OCI-LY1 (cell line): ENCODE measurements at regions not wholly inside any gene's neighbourhood (a gene's known extent, or its start where the extent isn't known, plus 50 kb on each side); places are given as distances from the start of the nearest gene placed in this dataset.

ENCODE experiments used
- EZH2 ChIP-seq: fragments of 200-600 bp; sonication (generic), shearing (Covaris generic); IDR thresholded peaks from 2 replicates; pipeline ENCODE4 v1.8.0; 2017; ENCODE audit warnings: borderline replicate concordance, mixed run types, mild to moderate bottlenecking, antibody characterized with exemption, low read length, moderate library complexity, mixed read lengths
- TF ChIP-seq, protein P1 (sequence below): fragments of 200-600 bp; sonication (generic), shearing (Covaris generic); IDR thresholded peaks from 2 replicates; pipeline ENCODE4 v1.5.1; 2017; ENCODE audit warnings: mild to moderate bottlenecking, antibody characterized with exemption, low read length, moderate library complexity, mixed read lengths

DNA sequence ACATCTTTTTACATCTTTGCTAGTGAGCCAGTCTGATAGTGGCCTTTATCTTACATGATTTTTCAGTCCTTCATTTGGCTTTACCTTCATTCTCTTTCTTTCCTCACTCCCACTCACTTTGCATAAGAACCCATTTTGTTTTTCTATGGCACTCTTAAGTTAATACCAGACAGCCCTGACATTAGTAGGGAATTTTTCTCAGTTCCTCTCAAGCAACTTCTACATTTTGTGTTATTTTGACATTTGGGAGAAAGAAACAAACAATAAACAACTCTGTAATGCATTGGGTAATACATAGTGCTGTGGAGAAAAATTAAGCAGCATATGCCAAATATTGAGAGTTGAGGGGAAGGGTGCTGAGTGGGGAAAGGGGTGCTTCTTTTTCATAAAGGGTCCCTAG is 524.1 kb upstream of the JAG1 start:
- TF ChIP-seq, protein P1, sequence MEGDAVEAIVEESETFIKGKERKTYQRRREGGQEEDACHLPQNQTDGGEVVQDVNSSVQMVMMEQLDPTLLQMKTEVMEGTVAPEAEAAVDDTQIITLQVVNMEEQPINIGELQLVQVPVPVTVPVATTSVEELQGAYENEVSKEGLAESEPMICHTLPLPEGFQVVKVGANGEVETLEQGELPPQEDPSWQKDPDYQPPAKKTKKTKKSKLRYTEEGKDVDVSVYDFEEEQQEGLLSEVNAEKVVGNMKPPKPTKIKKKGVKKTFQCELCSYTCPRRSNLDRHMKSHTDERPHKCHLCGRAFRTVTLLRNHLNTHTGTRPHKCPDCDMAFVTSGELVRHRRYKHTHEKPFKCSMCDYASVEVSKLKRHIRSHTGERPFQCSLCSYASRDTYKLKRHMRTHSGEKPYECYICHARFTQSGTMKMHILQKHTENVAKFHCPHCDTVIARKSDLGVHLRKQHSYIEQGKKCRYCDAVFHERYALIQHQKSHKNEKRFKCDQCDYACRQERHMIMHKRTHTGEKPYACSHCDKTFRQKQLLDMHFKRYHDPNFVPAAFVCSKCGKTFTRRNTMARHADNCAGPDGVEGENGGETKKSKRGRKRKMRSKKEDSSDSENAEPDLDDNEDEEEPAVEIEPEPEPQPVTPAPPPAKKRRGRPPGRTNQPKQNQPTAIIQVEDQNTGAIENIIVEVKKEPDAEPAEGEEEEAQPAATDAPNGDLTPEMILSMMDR, result no peak
- no peak for TF ChIP-seq EZH2
